ENCODE measurements at regions not wholly inside any gene's neighbourhood (a gene's known extent, or its start where the extent isn't known, plus 50 kb on each side); places are given as distances from the start of the nearest gene placed in this dataset.

GRCh38 chr12:127230843-127231260 lies 1036.1 kb upstream of the TMEM132C start:
- TF ChIP-seq, protein P1, sequence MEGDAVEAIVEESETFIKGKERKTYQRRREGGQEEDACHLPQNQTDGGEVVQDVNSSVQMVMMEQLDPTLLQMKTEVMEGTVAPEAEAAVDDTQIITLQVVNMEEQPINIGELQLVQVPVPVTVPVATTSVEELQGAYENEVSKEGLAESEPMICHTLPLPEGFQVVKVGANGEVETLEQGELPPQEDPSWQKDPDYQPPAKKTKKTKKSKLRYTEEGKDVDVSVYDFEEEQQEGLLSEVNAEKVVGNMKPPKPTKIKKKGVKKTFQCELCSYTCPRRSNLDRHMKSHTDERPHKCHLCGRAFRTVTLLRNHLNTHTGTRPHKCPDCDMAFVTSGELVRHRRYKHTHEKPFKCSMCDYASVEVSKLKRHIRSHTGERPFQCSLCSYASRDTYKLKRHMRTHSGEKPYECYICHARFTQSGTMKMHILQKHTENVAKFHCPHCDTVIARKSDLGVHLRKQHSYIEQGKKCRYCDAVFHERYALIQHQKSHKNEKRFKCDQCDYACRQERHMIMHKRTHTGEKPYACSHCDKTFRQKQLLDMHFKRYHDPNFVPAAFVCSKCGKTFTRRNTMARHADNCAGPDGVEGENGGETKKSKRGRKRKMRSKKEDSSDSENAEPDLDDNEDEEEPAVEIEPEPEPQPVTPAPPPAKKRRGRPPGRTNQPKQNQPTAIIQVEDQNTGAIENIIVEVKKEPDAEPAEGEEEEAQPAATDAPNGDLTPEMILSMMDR (conservative IDR thresholded peaks at IDR 0.05), result no peak
- no peak overlapping the region for H3K27ac ChIP-seq

- no peak overlapping the region for H3K27ac ChIP-seq
- TF ChIP-seq, protein P1 (conservative IDR thresholded peaks at IDR 0.05), result no peak
Measured at GRCh38 chr12:127231371-127231770, 1035.6 kb upstream of the TMEM132C start.

DNA sequence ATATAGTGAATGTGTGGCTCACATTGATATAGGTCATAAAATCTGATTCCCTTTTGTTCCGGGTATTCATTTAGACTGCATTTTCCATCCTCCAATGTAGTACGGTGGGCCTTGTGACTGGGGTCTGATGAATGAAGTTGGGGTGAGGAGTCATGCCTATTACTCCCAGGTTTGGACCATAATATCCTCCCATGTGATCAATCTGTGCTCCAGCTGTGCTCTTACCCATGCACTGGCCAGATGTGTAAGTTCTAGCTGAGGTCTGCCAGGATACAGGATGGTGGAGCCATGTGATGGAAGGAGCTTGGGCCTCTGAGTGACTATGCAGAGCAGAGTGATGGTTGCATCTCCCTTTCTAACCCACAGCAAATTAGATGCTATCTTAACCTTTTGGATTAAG lies 1034.0 kb upstream of the TMEM132C start:
- TF ChIP-seq, protein P1 (conservative IDR thresholded peaks at IDR 0.05), result no peak

DNA sequence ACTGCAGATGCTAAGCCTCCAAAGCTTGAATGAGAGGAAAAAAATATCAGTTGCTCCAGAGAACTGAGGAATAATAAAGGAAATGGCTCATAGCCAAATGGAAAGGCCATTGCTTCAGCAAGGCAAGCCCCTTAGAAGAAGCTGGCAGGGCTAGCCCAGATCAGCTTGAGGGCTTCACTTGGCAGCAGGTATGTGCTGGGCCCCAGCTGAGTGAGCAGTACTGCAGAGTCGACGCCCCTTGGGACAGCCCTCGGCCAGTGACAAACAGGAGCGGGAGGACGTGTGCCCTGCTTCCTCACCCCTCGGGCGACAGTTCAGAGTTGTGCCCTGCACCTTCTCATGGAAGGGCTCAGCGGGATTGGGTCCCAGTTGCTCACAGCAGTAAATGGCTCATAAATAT lies 1031.2 kb upstream of the TMEM132C start:
- no peak overlapping the region for H3K27ac ChIP-seq
- TF ChIP-seq, protein P1 (conservative IDR thresholded peaks at IDR 0.05), result no peak

More for the DNA sequence above, 1034.0 kb upstream of the TMEM132C start:
- H3K27ac ChIP-seq, result no peak overlapping the region

GRCh38 chr12:127236491-127236890 lies 1030.5 kb upstream of the TMEM132C start:
- TF ChIP-seq, protein P1 (conservative IDR thresholded peaks at IDR 0.05), result no peak
- H3K27ac ChIP-seq, result no peak overlapping the region

- TF ChIP-seq, protein P1 (conservative IDR thresholded peaks at IDR 0.05), result no peak
- no peak overlapping the region for H3K27ac ChIP-seq
Measured at GRCh38 chr12:127237151-127237550, 1029.8 kb upstream of the TMEM132C start.

DNA sequence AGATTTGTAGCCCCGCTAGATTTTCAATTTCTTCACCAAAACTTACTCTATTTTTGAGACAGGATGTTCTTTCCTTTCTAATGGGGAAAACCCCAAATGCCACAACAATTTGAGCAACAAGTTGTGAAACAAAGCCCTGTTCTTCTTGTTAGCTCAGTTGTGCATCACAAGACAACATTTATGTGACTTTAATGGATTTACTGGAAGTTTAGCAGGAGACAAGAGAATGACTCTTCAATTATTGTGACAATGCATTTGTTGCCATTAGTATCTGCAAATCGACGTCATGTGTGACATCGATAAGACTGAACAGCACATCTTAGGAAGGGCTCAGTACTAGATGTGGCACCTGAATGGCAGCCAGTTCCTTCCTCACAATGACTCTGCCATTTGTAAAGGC lies 1028.9 kb upstream of the TMEM132C start:
- H3K27ac ChIP-seq, result no peak overlapping the region
- TF ChIP-seq, protein P1 (conservative IDR thresholded peaks at IDR 0.05), result no peak

Data from VCaP (cell line).